ENCODE measurements at regions not wholly inside any gene's neighbourhood (a gene's known extent, or its start where the extent isn't known, plus 50 kb on each side); places are given as distances from the start of the nearest gene placed in this dataset.
"Not testable (repeated sequence)": the region's sequence is repeated elsewhere in the genome, so short reads cannot be mapped to it uniquely, and the experiment has no call there.

- H3K4me3 ChIP-seq, result no peak overlapping the region
- H3K27me3 ChIP-seq, result no peaks in the 10 kb centered on the region
- H3K36me3 ChIP-seq, result no peaks in the 10 kb centered on the region
- H3K27ac ChIP-seq, result no peak overlapping the region
- no peak for DNase-seq
- H3K9me3 ChIP-seq, result no peaks in the 10 kb centered on the region
- no peak overlapping the region for H3K9ac ChIP-seq (ENCODE audit: low read depth in 2 of 2, low read length in 2 of 2)
- TF ChIP-seq CTCF (IDR thresholded peaks at IDR 0.05), result no peak
- intact Hi-C loops (cut with DNase I), result no loop called here
- no peaks in the 10 kb centered on the region for H3K4me1 ChIP-seq
These were observed 76.0 kb upstream of the FAN1 start for GRCh38 chr15:30827625-30828303.

GRCh38 chr15:30828304-30828639 is 75.4 kb upstream of the FAN1 start:
- H3K9me3 ChIP-seq; H3K36me3 ChIP-seq; H3K27me3 ChIP-seq; H3K4me1 ChIP-seq; DNase-seq; intact Hi-C loops (cut with DNase I); H3K4me3 ChIP-seq; H3K9ac ChIP-seq (ENCODE audit: low read depth in 2 of 2, low read length in 2 of 2); H3K27ac ChIP-seq: not testable (repeated sequence)

- TF ChIP-seq CTCF (IDR thresholded peaks at IDR 0.05), result no peak
- H3K9ac ChIP-seq (ENCODE audit: low read depth in 2 of 2, low read length in 2 of 2), result no peak overlapping the region
- H3K27ac ChIP-seq, result no peak overlapping the region
- no peak overlapping the region for H3K4me3 ChIP-seq
- DNase-seq, result no peak
- intact Hi-C loops (cut with DNase I), result no loop called here
- no peaks in the 10 kb centered on the region for H3K36me3 ChIP-seq
- no peaks in the 10 kb centered on the region for H3K27me3 ChIP-seq
- H3K9me3 ChIP-seq, result no peaks in the 10 kb centered on the region
- no peaks in the 10 kb centered on the region for H3K4me1 ChIP-seq
These were observed 72.8 kb upstream of the FAN1 start for GRCh38 chr15:30830961-30831360.

GRCh38 chr15:30833379-30833778 is 70.3 kb upstream of the FAN1 start:
- DNase-seq; H3K27me3 ChIP-seq; H3K9ac ChIP-seq (ENCODE audit: low read depth in 2 of 2, low read length in 2 of 2); H3K4me1 ChIP-seq; H3K36me3 ChIP-seq; H3K9me3 ChIP-seq; H3K27ac ChIP-seq; H3K4me3 ChIP-seq; intact Hi-C loops (cut with DNase I): not testable (repeated sequence)

GRCh38 chr15:30841639-30842038 is 62.1 kb upstream of the FAN1 start:
- H3K9ac ChIP-seq (ENCODE audit: low read depth in 2 of 2, low read length in 2 of 2); H3K9me3 ChIP-seq; H3K27me3 ChIP-seq; H3K27ac ChIP-seq; H3K4me1 ChIP-seq; DNase-seq; H3K4me3 ChIP-seq; H3K36me3 ChIP-seq; intact Hi-C loops (cut with DNase I): not testable (repeated sequence)

GRCh38 chr15:30842798-30843472 is 60.8 kb upstream of the FAN1 start:
- H3K27ac ChIP-seq; H3K27me3 ChIP-seq; H3K4me1 ChIP-seq; H3K9me3 ChIP-seq; intact Hi-C loops (cut with DNase I); H3K9ac ChIP-seq (ENCODE audit: low read depth in 2 of 2, low read length in 2 of 2); H3K36me3 ChIP-seq; DNase-seq; H3K4me3 ChIP-seq: not testable (repeated sequence)

- DNase-seq; H3K4me3 ChIP-seq; H3K9ac ChIP-seq (ENCODE audit: low read depth in 2 of 2, low read length in 2 of 2); H3K27ac ChIP-seq; intact Hi-C loops (cut with DNase I); H3K9me3 ChIP-seq; H3K27me3 ChIP-seq; H3K36me3 ChIP-seq; H3K4me1 ChIP-seq: not testable (repeated sequence)
These were observed 58.2 kb upstream of the FAN1 start for GRCh38 chr15:30845536-30845935.
